GM12892 (cell line): ENCODE measurements at regions not wholly inside any gene's neighbourhood (a gene's known extent, or its start where the extent isn't known, plus 50 kb on each side); places are given as distances from the start of the nearest gene placed in this dataset.

Experiments
- POLR2A ChIP-seq: IDR thresholded peaks from 2 replicates; pipeline ENCODE4 v1.6.1; 2011; ENCODE audit warnings: low read depth, low read length, control low read depth
- POLR2AphosphoS5 ChIP-seq: IDR thresholded peaks from 2 replicates; pipeline ENCODE4 v1.6.1; 2011; ENCODE audit warnings: low read depth, low read length, control low read depth
- TAF1 ChIP-seq: IDR thresholded peaks from 2 replicates; pipeline ENCODE4 v1.6.1; 2011; ENCODE audit warnings: low read depth, mild to moderate bottlenecking, control low read depth, low read length, borderline replicate concordance

GRCh38 chr7:4612237-4612636, 69.9 kb upstream of the FOXK1 start:
- TF ChIP-seq POLR2A: no peak
- TF ChIP-seq TAF1: no peak
- TF ChIP-seq POLR2AphosphoS5: no peak
